ENCODE measurements at regions not wholly inside any gene's neighbourhood (a gene's known extent, or its start where the extent isn't known, plus 50 kb on each side); places are given as distances from the start of the nearest gene placed in this dataset.

DNA sequence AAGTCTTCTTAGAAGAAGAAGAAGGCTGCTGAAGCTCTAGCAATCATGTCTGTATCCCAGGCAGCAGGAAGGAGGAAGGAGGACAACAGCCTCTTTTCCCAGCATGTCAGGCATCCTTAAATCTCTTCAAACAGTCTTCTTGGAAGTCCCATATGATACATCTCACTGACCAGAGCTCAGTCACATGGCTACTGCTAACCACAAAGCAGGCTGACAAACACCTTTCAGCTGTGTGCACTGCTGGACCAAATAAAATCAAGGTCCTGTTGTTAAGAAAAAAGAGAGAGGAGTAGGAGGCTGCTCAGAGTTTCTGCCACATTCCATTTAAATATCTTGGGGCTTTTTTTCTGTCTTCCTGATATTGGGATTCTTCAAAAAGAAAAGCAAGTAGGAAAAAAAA lies 203.4 kb upstream of the PELI2 start:
- TF ChIP-seq RAD21 (IDR thresholded peaks at IDR 0.05) = no peak
- TF ChIP-seq, protein P1, sequence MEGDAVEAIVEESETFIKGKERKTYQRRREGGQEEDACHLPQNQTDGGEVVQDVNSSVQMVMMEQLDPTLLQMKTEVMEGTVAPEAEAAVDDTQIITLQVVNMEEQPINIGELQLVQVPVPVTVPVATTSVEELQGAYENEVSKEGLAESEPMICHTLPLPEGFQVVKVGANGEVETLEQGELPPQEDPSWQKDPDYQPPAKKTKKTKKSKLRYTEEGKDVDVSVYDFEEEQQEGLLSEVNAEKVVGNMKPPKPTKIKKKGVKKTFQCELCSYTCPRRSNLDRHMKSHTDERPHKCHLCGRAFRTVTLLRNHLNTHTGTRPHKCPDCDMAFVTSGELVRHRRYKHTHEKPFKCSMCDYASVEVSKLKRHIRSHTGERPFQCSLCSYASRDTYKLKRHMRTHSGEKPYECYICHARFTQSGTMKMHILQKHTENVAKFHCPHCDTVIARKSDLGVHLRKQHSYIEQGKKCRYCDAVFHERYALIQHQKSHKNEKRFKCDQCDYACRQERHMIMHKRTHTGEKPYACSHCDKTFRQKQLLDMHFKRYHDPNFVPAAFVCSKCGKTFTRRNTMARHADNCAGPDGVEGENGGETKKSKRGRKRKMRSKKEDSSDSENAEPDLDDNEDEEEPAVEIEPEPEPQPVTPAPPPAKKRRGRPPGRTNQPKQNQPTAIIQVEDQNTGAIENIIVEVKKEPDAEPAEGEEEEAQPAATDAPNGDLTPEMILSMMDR (IDR thresholded peaks at IDR 0.05; ENCODE audit: low read depth, low read length, missing input control) = no peak
- TF ChIP-seq, protein P2, sequence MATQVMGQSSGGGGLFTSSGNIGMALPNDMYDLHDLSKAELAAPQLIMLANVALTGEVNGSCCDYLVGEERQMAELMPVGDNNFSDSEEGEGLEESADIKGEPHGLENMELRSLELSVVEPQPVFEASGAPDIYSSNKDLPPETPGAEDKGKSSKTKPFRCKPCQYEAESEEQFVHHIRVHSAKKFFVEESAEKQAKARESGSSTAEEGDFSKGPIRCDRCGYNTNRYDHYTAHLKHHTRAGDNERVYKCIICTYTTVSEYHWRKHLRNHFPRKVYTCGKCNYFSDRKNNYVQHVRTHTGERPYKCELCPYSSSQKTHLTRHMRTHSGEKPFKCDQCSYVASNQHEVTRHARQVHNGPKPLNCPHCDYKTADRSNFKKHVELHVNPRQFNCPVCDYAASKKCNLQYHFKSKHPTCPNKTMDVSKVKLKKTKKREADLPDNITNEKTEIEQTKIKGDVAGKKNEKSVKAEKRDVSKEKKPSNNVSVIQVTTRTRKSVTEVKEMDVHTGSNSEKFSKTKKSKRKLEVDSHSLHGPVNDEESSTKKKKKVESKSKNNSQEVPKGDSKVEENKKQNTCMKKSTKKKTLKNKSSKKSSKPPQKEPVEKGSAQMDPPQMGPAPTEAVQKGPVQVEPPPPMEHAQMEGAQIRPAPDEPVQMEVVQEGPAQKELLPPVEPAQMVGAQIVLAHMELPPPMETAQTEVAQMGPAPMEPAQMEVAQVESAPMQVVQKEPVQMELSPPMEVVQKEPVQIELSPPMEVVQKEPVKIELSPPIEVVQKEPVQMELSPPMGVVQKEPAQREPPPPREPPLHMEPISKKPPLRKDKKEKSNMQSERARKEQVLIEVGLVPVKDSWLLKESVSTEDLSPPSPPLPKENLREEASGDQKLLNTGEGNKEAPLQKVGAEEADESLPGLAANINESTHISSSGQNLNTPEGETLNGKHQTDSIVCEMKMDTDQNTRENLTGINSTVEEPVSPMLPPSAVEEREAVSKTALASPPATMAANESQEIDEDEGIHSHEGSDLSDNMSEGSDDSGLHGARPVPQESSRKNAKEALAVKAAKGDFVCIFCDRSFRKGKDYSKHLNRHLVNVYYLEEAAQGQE (IDR thresholded peaks at IDR 0.05) = no peak
- no peak for TF ChIP-seq FOXA1 (IDR thresholded peaks at IDR 0.05)
- no peak for TF ChIP-seq TAF1 (conservative IDR thresholded peaks at IDR 0.05)
- no peak for TF ChIP-seq YY1 (IDR thresholded peaks at IDR 0.05)

Measured in liver (tissue), 3 donors.